ENCODE measurements at regions not wholly inside any gene's neighbourhood (a gene's known extent, or its start where the extent isn't known, plus 50 kb on each side); places are given as distances from the start of the nearest gene placed in this dataset.

GRCh38 chr6:71187141-71187540, 101.5 kb upstream of the OGFRL1 start (continued):
- no peak for TF ChIP-seq TFCP2L1 (CRISPR knock-in tag; IDR thresholded peaks at IDR 0.05)
- TF ChIP-seq FOXS1 (CRISPR knock-in tag; IDR thresholded peaks at IDR 0.05), result no peak
- no peak for TF ChIP-seq ELK1 (IDR thresholded peaks at IDR 0.05; ENCODE audit: low read depth, low read length)
- TF ChIP-seq JUNB (IDR thresholded peaks at IDR 0.05), result no peak
- no peak for TF ChIP-seq CHD4 (IDR thresholded peaks at IDR 0.05; ENCODE audit: borderline replicate concordance)
- TF ChIP-seq RFX5 (IDR thresholded peaks at IDR 0.05), result no peak
- TF ChIP-seq E2F6 (IDR thresholded peaks at IDR 0.05; ENCODE audit: borderline replicate concordance, low read depth), result no peak
- no peak for TF ChIP-seq PHF8 (IDR thresholded peaks at IDR 0.05; ENCODE audit: borderline replicate concordance, low read depth)
- TF ChIP-seq ESRRA (IDR thresholded peaks at IDR 0.05; ENCODE audit: borderline replicate concordance, low read length), result no peak
- TF ChIP-seq FOSB (CRISPR knock-in tag; IDR thresholded peaks at IDR 0.05), result no peak
- TF ChIP-seq, protein P1, sequence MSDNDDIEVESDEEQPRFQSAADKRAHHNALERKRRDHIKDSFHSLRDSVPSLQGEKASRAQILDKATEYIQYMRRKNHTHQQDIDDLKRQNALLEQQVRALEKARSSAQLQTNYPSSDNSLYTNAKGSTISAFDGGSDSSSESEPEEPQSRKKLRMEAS (IDR thresholded peaks at IDR 0.05), result no peak
- TF ChIP-seq EHMT2 (IDR thresholded peaks at IDR 0.05; ENCODE audit: low read depth), result no peak

GRCh38 chr6:71190809-71191208, 97.8 kb upstream of the OGFRL1 start:
- DNase-seq (ENCODE audit: low read depth in 1 of 2, low spot score in 1 of 2), result peak in 1 of 2 experiments; percentile 19

More at GRCh38 chr6:71190809-71191208, 97.8 kb upstream of the OGFRL1 start:
- WGBS (ENCODE audit: missing lambda C conversion rate), result 0% methylated on average over 3 of the region's 3 CpGs
- ATAC-seq, result no peak
- ChIA-PET POLR2A (no interaction called here), CTCF (interaction anchor here (0.6 to 2.1 kb wide), 21 partner anchors 13 to 1032 kb away, joined by 3 to 21 read pairs (median 4); no protein-coding TSS in a partner anchor)
- no peak for TF ChIP-seq TFCP2L1 (CRISPR knock-in tag; IDR thresholded peaks at IDR 0.05)
- TF ChIP-seq CBX8 (IDR thresholded peaks at IDR 0.05), result no peak
- TF ChIP-seq ESRRA (IDR thresholded peaks at IDR 0.05; ENCODE audit: borderline replicate concordance, low read length), result no peak
- no peak for TF ChIP-seq JUN (IDR thresholded peaks at IDR 0.05)
- TF ChIP-seq EHMT2 (IDR thresholded peaks at IDR 0.05; ENCODE audit: low read depth), result no peak
- TF ChIP-seq JUNB (IDR thresholded peaks at IDR 0.05), result no peak
- TF ChIP-seq RAD21 (conservative IDR thresholded peaks at IDR 0.05 in 1 of 2, IDR thresholded peaks at IDR 0.05 in 1 of 2), result peak; percentile 65 to 80
- peak; percentile 78 for TF ChIP-seq SMC3 (IDR thresholded peaks at IDR 0.05)
- TF ChIP-seq, protein P2, sequence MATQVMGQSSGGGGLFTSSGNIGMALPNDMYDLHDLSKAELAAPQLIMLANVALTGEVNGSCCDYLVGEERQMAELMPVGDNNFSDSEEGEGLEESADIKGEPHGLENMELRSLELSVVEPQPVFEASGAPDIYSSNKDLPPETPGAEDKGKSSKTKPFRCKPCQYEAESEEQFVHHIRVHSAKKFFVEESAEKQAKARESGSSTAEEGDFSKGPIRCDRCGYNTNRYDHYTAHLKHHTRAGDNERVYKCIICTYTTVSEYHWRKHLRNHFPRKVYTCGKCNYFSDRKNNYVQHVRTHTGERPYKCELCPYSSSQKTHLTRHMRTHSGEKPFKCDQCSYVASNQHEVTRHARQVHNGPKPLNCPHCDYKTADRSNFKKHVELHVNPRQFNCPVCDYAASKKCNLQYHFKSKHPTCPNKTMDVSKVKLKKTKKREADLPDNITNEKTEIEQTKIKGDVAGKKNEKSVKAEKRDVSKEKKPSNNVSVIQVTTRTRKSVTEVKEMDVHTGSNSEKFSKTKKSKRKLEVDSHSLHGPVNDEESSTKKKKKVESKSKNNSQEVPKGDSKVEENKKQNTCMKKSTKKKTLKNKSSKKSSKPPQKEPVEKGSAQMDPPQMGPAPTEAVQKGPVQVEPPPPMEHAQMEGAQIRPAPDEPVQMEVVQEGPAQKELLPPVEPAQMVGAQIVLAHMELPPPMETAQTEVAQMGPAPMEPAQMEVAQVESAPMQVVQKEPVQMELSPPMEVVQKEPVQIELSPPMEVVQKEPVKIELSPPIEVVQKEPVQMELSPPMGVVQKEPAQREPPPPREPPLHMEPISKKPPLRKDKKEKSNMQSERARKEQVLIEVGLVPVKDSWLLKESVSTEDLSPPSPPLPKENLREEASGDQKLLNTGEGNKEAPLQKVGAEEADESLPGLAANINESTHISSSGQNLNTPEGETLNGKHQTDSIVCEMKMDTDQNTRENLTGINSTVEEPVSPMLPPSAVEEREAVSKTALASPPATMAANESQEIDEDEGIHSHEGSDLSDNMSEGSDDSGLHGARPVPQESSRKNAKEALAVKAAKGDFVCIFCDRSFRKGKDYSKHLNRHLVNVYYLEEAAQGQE (IDR thresholded peaks at IDR 0.05), result no peak
- TF ChIP-seq EHF (CRISPR knock-in tag; IDR thresholded peaks at IDR 0.05), result no peak
- no peak for TF ChIP-seq ZSCAN20 (CRISPR knock-in tag; IDR thresholded peaks at IDR 0.05)
- no peak for TF ChIP-seq MYC (IDR thresholded peaks at IDR 0.05; ENCODE audit: borderline replicate concordance, low read length)
- TF ChIP-seq ZFP36 (IDR thresholded peaks at IDR 0.05; ENCODE audit: borderline replicate concordance, partially characterized antibody), result no peak
- peak; percentile 59 for TF ChIP-seq CTCF (IDR thresholded peaks at IDR 0.05)
- no peak for FAIRE-seq
- H3K27ac ChIP-seq, result no peak overlapping the region
- H3K4me2 ChIP-seq, result no peak overlapping the region
- H3K9me3 ChIP-seq, result no peaks in the 10 kb centered on the region
- H3K4me3 ChIP-seq, result no peak overlapping the region
- peaks cover 11% of the 10 kb centered on the region; the same call in 2 of the 3 replicates for H3K4me1 ChIP-seq
